Effector memory CD8-positive, alpha-beta T cell (primary cell): ENCODE measurements at regions not wholly inside any gene's neighbourhood (a gene's known extent, or its start where the extent isn't known, plus 50 kb on each side); places are given as distances from the start of the nearest gene placed in this dataset.

ENCODE experiments used
- ATAC-seq: fragments of 150-1000 bp; cut with Tn5 transposase; replicated peaks from 2 replicates; pipeline ENCODE4 v1.10.0; 2021; ENCODE audit warnings: mild to moderate bottlenecking, moderate library complexity
- DNase-seq, 3 experiments: peaks; one replicate each; pipeline ENCODE4 v3.0.0; 2021
- H3K27ac Mint-ChIP-seq, 2 donors: one replicate each; pipeline ENCODE4 v1.8.0; 2022; ENCODE audit warnings: mild to moderate bottlenecking in 2 of 2, mixed read lengths in 2 of 2, moderate library complexity in 2 of 2
- H3K27me3 Mint-ChIP-seq, 2 donors: one replicate each; pipeline ENCODE4 v1.8.0; 2022; ENCODE audit warnings: mixed read lengths in 2 of 2
- H3K36me3 Mint-ChIP-seq: one replicate; pipeline ENCODE4 v1.8.0; 2022; ENCODE audit warnings: mild to moderate bottlenecking, moderate library complexity, mixed read lengths; ENCODE audit not compliant: insufficient read depth
- H3K4me1 Mint-ChIP-seq, 2 donors: one replicate each; pipeline ENCODE4 v1.8.0; 2022; ENCODE audit warnings: low read depth in 2 of 2, mixed read lengths in 2 of 2
- H3K4me3 Mint-ChIP-seq, 2 donors: one replicate each; pipeline ENCODE4 v1.8.0; 2022; ENCODE audit warnings: mild to moderate bottlenecking in 2 of 2, mixed read lengths in 2 of 2, moderate library complexity in 2 of 2
- H3K9me3 Mint-ChIP-seq, 2 donors: one replicate each; pipeline ENCODE4 v1.8.0; 2022; ENCODE audit warnings: mixed read lengths in 2 of 2

DNA sequence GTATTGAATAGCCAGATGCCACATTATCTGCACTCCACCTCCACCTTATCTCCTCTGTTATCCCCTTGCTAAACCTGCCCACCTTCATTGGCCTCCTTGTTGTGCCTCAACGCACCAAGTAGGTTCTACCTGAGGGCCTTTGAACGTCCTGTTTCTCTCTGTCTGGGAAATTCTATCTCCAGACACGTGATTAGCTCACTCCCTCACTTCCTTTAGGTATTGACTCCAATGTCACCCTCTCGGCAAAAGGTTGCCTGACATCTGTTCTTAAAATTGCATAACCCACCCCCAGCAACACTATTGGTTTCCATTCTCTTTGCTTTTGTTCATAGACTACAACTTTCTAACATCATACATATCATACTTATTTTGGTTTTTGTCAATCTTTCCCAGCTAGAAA is 56.5 kb upstream of the MEDAG start:
- no peak for ATAC-seq
- Mint-ChIP-seq H3K27ac (no peak overlapping the region), H3K36me3 (peaks cover 3% of the 10 kb centered on the region), H3K27me3 (peaks cover 7 to 13% of the 10 kb centered on the region in 2 donors), H3K4me1 (peaks cover 12 to 16% of the 10 kb centered on the region in 2 donors), H3K9me3 (no peaks in the 10 kb centered on the region), H3K4me3 (no peak overlapping the region)
- no peak for DNase-seq

DNA sequence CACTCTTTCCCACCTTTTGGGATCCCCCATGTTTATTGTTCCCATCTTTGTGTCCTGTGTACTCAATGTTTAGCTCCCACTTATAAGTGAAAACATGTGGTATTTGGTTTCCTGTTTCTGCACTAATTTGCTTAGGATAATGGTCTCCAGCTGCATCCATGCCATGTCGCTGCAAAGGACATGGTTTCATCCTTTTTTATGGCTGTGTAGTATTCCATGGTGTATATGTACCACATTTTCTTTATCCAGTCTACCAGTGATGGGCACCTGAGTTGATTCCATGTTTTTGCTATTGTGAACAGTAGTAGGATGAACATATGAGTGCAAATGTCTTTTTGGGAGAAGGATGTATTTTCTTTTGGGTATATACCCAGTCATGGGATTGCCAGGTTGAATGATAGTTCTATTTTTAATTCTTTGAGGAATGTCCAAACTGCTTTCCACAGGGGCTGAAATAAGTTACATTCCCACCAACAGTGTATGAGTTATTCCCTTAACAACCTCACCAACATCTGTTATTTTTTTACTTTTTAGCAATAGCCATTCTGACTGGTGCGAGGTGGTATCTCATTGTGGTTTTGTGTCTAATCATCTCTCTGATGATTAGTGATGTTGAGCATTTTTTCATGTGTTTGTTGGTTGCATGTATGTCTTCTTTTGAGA is 55.7 kb upstream of the MEDAG start:
- Mint-ChIP-seq H3K27me3 (peaks cover 7 to 13% of the 10 kb centered on the region in 2 donors), H3K4me3 (no peak overlapping the region), H3K4me1 (peaks cover 10 to 14% of the 10 kb centered on the region in 2 donors), H3K27ac (no peak overlapping the region), H3K9me3 (no peaks in the 10 kb centered on the region), H3K36me3 (peaks cover 3% of the 10 kb centered on the region)
- DNase-seq (no peak), ATAC-seq (no peak)

DNA sequence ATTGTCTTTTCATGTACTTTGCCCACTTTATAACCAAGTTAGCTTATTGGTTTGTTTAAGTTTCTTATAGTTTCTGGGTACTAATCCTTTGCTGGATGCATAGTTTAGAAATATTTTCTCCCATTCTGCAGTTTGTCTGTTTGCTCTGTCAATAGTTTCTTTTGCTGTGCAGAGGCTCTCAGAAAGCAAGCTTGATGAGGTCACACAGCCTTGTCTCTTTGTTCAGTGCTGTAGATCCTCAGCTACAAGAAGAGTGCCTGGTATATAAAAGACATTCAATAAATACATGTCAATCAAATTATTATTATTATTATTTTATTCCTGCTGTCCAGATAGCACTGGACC is 55.2 kb upstream of the MEDAG start:
- Mint-ChIP-seq H3K36me3 (peaks cover 3% of the 10 kb centered on the region), H3K27ac (no peak overlapping the region), H3K4me1 (peaks cover 6 to 10% of the 10 kb centered on the region in 2 donors), H3K4me3 (no peak overlapping the region), H3K9me3 (no peaks in the 10 kb centered on the region), H3K27me3 (peaks cover 7 to 13% of the 10 kb centered on the region in 2 donors)
- ATAC-seq, result no peak
- DNase-seq, result no peak

DNA sequence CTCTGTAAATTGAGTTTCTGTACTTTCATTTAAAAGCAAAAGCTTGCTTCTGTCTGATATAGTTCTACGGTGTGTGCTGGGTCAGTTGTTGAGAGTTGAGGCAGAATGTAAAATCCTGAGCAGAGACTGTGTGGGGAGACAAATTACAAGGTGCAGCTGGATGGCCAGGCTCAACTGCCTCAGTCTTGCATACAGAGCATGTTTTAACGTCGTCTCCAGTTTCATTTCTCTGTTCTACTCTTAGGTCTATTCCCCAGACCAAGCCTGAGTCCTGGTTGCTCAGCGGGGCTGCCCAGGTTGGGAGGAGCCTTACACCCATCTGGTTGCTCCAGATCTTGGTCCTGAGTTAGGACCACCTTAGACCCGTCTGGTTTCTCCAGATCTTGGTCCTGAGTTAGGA is 54.4 kb upstream of the MEDAG start:
- no peak for DNase-seq
- Mint-ChIP-seq H3K36me3 (no peaks in the 10 kb centered on the region), H3K9me3 (no peaks in the 10 kb centered on the region), H3K4me1 (peaks cover 6 to 8% of the 10 kb centered on the region in 2 donors), H3K27ac (no peak overlapping the region), H3K4me3 (no peak overlapping the region), H3K27me3 (peaks cover 7 to 13% of the 10 kb centered on the region in 2 donors)
- ATAC-seq, result no peak

DNA sequence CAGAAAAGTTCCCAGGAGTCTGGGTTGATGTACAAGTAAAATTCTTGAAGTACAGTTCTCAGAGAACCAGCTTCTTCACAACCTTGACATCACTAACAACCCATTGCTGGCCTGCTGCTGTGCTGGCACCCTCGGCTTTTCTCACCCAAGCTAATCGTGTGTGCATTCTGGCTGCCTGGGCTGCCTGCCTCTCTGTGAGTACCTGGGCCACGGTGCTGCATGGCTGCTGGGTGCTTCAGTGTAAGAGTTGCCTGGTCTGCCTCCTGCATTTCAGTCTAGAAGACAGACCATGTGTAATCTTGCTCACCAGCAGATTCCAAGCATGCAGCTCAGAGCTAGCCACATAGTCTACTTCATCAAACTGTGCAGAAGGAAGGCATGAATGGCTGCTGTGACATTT is 50.5 kb upstream of the MEDAG start:
- Mint-ChIP-seq H3K27ac (no peak overlapping the region), H3K27me3 (peaks cover 7 to 13% of the 10 kb centered on the region in 2 donors), H3K9me3 (no peaks in the 10 kb centered on the region), H3K4me1 (no peaks in the 10 kb centered on the region), H3K36me3 (peaks cover 2% of the 10 kb centered on the region), H3K4me3 (no peak overlapping the region)
- DNase-seq (no peak), ATAC-seq (no peak)

DNA sequence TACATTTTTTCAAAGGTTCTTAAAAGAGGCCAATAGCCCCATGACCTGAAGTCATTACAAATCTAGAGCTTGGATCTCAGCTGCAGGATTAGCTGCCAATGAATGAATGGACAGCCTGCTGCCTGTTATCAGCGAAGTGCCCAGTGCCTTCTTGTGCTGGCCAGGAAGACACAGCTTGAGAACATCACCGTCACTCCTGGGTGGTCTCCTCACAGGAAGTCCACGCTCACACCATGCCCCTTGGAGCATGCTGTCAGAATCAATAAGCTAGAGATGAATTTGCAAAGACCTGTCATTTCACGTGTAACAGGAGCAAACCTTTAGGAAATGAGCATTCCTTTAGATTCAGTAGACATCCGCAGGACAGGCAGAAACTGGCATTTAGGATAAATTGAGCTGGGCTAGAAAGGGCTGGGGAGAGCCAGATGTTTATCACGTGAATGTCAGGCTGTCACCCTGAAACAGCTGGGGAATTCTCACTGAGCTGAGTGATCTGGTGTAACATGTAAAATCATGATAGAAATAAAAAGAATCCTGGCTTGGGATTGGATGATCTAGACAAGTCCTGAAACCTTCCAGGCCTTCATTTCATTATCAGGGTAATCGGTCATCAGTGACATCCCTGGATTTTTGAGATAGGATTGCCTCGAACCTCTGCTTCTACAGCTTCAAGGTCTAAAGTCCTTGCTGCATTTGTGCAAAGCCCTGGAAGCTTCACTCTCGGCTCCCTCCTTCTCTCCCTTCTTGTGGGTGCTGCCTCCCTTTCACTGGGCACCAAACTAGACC is 49.9 kb upstream of the MEDAG start:
- peaks cover 7 to 11% of the 10 kb centered on the region in 2 donors for H3K27me3 Mint-ChIP-seq
- no peak overlapping the region for H3K27ac Mint-ChIP-seq
- peaks cover 2% of the 10 kb centered on the region for H3K36me3 Mint-ChIP-seq
- no peak overlapping the region for H3K4me3 Mint-ChIP-seq
- H3K9me3 Mint-ChIP-seq, result no peaks in the 10 kb centered on the region
- DNase-seq (no peak), ATAC-seq (no peak)
- H3K4me1 Mint-ChIP-seq, result no peaks in the 10 kb centered on the region
